Activated T-helper 9 cell treated with anti-CD3 and anti-CD28 coated beads, Interleukin-2, amount 50 U/mL, for 16 hours (primary cell): ENCODE measurements at regions not wholly inside any gene's neighbourhood (a gene's known extent, or its start where the extent isn't known, plus 50 kb on each side); places are given as distances from the start of the nearest gene placed in this dataset.
"Not testable (repeated sequence)": the region's sequence is repeated elsewhere in the genome, so short reads cannot be mapped to it uniquely, and the experiment has no call there.

Experiments
- DNase-seq: peaks from one replicate; pipeline ENCODE4 v3.0.0-alpha.2; 2020; ENCODE audit warnings: low read depth

GRCh38 chr9:78122631-78123030 is 91.0 kb upstream of the GNAQ start:
- no peak for DNase-seq

GRCh38 chr9:78121488-78121887 is 89.9 kb upstream of the GNAQ start:
- peak; percentile 35 for DNase-seq

- DNase-seq = no peak
Measured at GRCh38 chr9:78118742-78119473, 87.3 kb upstream of the GNAQ start.

- DNase-seq = no peak
Measured at GRCh38 chr9:78115073-78115472, 83.5 kb upstream of the GNAQ start.

GRCh38 chr9:78114581-78114980 is 83.0 kb upstream of the GNAQ start:
- no peak for DNase-seq

GRCh38 chr9:78112406-78112805 is 80.8 kb upstream of the GNAQ start:
- DNase-seq = no peak

- DNase-seq = no peak
Measured at GRCh38 chr9:78112004-78112403, 80.4 kb upstream of the GNAQ start.

- DNase-seq = no peak
Measured at GRCh38 chr9:78109075-78109474, 77.5 kb upstream of the GNAQ start.

- not testable (repeated sequence) for DNase-seq
Measured at GRCh38 chr9:78106586-78106985, 75.0 kb upstream of the GNAQ start.

GRCh38 chr9:78103971-78104433 is 72.4 kb upstream of the GNAQ start:
- DNase-seq = no peak

GRCh38 chr9:78101247-78101646 is 69.6 kb upstream of the GNAQ start:
- no peak for DNase-seq

- DNase-seq = no peak
Measured at GRCh38 chr9:78097541-78097940, 65.9 kb upstream of the GNAQ start.

GRCh38 chr9:78091731-78092130 is 60.1 kb upstream of the GNAQ start:
- DNase-seq = no peak

GRCh38 chr9:78089111-78089510 is 57.5 kb upstream of the GNAQ start:
- DNase-seq = no peak

GRCh38 chr9:78088190-78088589 is 56.6 kb upstream of the GNAQ start:
- not testable (repeated sequence) for DNase-seq
